Upper lobe of left lung (tissue), 6 donors: ENCODE measurements at regions not wholly inside any gene's neighbourhood (a gene's known extent, or its start where the extent isn't known, plus 50 kb on each side); places are given as distances from the start of the nearest gene placed in this dataset.

Source experiments
- ATAC-seq, 2 donors: fragments of 200-7000 bp; cut with Tn5 transposase; one replicate each; pipeline ENCODE4 v1.9.1; 2022; ENCODE audit warnings: mild to moderate bottlenecking in 2 of 2, moderate library complexity in 2 of 2; ENCODE audit not compliant: low FRiP score in 2 of 2
- DNase-seq, 2 donors: peaks; one replicate each; pipeline ENCODE4 v3.0.0-alpha.2; 2019 to 2020
- H3K27ac ChIP-seq, 4 donors: fragments of 200-600 bp; sonication (generic); one replicate each; pipeline ENCODE4 v1.5.1; 2016 to 2019
- H3K27me3 ChIP-seq, 4 donors: fragments of 200-600 bp; sonication (generic); one replicate each; pipeline ENCODE4 v1.5.1; 2017 to 2019
- H3K36me3 ChIP-seq, 4 donors: fragments of 200-600 bp; sonication (generic); one replicate each; pipeline ENCODE4 v1.5.1; 2016 to 2019
- H3K4me1 ChIP-seq, 4 donors: fragments of 200-600 bp; sonication (generic); one replicate each; pipeline ENCODE4 v1.5.1; 2018 to 2019
- H3K4me3 ChIP-seq, 4 donors: fragments of 200-600 bp; sonication (generic); one replicate each; pipeline ENCODE4 v1.5.1; 2017 to 2019; ENCODE audit warnings: mild to moderate bottlenecking in 2 of 4, moderate library complexity in 1 of 4
- H3K9me3 ChIP-seq, 4 donors: fragments of 200-600 bp; sonication (generic); one replicate each; pipeline ENCODE4 v1.5.1; 2018 to 2019
- CTCF ChIP-seq, 6 experiments: fragments of 450-650 bp in 4 of 6; fragments of 200-600 bp in 2 of 6; sonication (generic) in 2 of 6; IDR thresholded peaks; one replicate each; pipeline ENCODE4 v1.5.1; 2016 to 2019; ENCODE audit warnings: antibody characterized with exemption in 6 of 6
- EP300 ChIP-seq, 4 donors: sonication (generic); formaldehyde crosslinking; IDR thresholded peaks; one replicate each; pipeline ENCODE4 v1.5.1; 2017; ENCODE audit warnings: antibody characterized with exemption in 4 of 4, control low read depth in 2 of 4
- POLR2A ChIP-seq, 4 donors: fragments of 450-650 bp; IDR thresholded peaks; one replicate each; pipeline ENCODE4 v1.5.1; 2016 to 2017; ENCODE audit warnings: antibody characterized with exemption in 4 of 4, mild to moderate bottlenecking in 2 of 4
- POLR2AphosphoS5 ChIP-seq, 2 donors: sonication (generic); formaldehyde crosslinking; IDR thresholded peaks; one replicate each; pipeline ENCODE4 v1.5.1; 2017; ENCODE audit warnings: antibody characterized with exemption in 2 of 2
- WGBS, 2 donors: methylation state at CpG; one replicate each; pipeline ENCODE4 v1.1.5; 2017 to 2018; 5-methylcytosine and 5-hydroxymethylcytosine counted together
- donor health status: DM: no; HTN: no; CAD: no; lungs with moderate emphysema.
- donor health status: DM: no; HTN: yes; CAD: no; lungs with severe emphysema.

- Histone ChIP-seq H3K4me1 (no peaks in the 10 kb centered on the region), H3K27ac (no peak overlapping the region), H3K4me3 (no peak overlapping the region), H3K9me3 (no peaks in the 10 kb centered on the region), H3K27me3 (no peaks in the 10 kb centered on the region), H3K36me3 (no peaks in the 10 kb centered on the region)
- ATAC-seq (no peak), DNase-seq (no peak)
- WGBS, 2 donors: 87 to 92% methylated on average over 3 of the region's 3 CpGs
- TF ChIP-seq POLR2A (IDR thresholded peaks at IDR 0.05) (no peak), CTCF (IDR thresholded peaks at IDR 0.05) (no peak), POLR2AphosphoS5 (IDR thresholded peaks at IDR 0.05) (no peak), EP300 (IDR thresholded peaks at IDR 0.05) (no peak)
These were observed 211.6 kb upstream of the SESN3 start for GRCh38 chr11:95442531-95443050.

GRCh38 chr11:95435628-95436353 is 204.8 kb upstream of the SESN3 start:
- no peak overlapping the region for H3K4me3 ChIP-seq
- H3K9me3 ChIP-seq: no peaks in the 10 kb centered on the region
- H3K4me1 ChIP-seq: no peaks in the 10 kb centered on the region
- WGBS, 2 donors: 78 to 93% methylated on average over 2 to 8 of the region's 9 CpGs
- H3K36me3 ChIP-seq: no peaks in the 10 kb centered on the region
- TF ChIP-seq CTCF (IDR thresholded peaks at IDR 0.05) (no peak), POLR2A (IDR thresholded peaks at IDR 0.05) (no peak), EP300 (IDR thresholded peaks at IDR 0.05) (no peak), POLR2AphosphoS5 (IDR thresholded peaks at IDR 0.05) (no peak)
- H3K27ac ChIP-seq: no peak overlapping the region
- no peaks in the 10 kb centered on the region for H3K27me3 ChIP-seq
- DNase-seq (no peak), ATAC-seq (no peak)

DNA sequence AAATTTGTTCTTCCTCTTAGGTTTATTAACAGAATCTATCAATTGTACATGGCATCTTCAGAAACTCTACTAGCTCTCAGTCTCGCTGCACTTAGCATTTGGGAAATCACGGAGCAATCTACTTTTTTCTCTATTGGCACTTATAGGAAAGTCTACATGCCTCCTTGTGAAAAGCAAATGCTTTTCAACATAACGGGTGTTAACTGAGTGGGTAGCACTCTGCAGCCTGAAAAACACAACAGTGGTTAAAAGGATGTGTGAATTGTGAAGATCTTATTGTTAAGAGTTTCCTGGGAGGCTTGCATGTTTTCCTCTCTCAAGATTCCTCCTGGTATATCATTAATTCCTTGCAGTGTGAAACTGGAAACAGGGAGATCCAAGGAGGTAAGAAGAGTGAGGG is 204.2 kb upstream of the SESN3 start:
- 56 to 67% methylated on average over 3 of the region's 3 CpGs for WGBS, 2 donors
- Histone ChIP-seq H3K4me3 (no peak overlapping the region), H3K4me1 (no peaks in the 10 kb centered on the region), H3K9me3 (no peaks in the 10 kb centered on the region), H3K27ac (no peak overlapping the region), H3K27me3 (no peaks in the 10 kb centered on the region), H3K36me3 (no peaks in the 10 kb centered on the region)
- DNase-seq (no peak), ATAC-seq (no peak)
- TF ChIP-seq POLR2AphosphoS5 (IDR thresholded peaks at IDR 0.05) (no peak), CTCF (IDR thresholded peaks at IDR 0.05) (no peak), EP300 (IDR thresholded peaks at IDR 0.05) (no peak), POLR2A (IDR thresholded peaks at IDR 0.05) (no peak)

DNA sequence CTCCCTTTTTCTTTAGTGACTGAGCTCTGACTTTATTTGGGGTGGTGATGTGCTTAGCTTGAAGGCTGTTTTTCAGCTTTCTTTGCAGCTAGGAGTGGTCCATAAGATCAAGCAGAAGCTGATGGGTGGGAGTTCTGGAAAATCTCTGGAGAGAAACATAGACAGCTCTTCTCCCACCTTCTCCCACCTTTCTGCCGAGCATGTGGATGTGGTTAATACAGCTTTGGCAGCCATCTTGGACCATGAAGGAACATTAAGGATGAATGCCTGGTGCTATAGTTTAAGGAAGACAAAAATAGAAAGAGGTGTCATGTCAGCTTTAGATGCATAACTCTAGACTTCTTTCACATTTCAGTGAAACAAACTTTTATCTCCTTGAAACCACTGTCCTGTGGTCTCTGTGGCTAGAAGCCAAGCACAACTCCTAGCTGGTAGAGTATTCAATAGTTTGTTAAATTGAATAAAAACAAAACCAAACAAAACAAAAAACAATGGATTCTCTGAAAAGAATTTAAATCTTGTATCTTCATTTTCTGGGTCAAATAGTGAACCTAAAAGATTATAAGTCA is 203.6 kb upstream of the SESN3 start:
- no peaks in the 10 kb centered on the region for H3K9me3 ChIP-seq
- no peaks in the 10 kb centered on the region for H3K27me3 ChIP-seq
- TF ChIP-seq POLR2A (IDR thresholded peaks at IDR 0.05) (no peak), EP300 (IDR thresholded peaks at IDR 0.05) (no peak), POLR2AphosphoS5 (IDR thresholded peaks at IDR 0.05) (no peak), CTCF (IDR thresholded peaks at IDR 0.05) (no peak)
- no peak overlapping the region for H3K27ac ChIP-seq
- H3K36me3 ChIP-seq: no peaks in the 10 kb centered on the region
- 93% methylated on average over 1 of the region's 1 CpG for WGBS, 2 donors
- ATAC-seq (no peak), DNase-seq (no peak)
- H3K4me1 ChIP-seq: no peaks in the 10 kb centered on the region
- H3K4me3 ChIP-seq: no peak overlapping the region
